ENCODE measurements at regions not wholly inside any gene's neighbourhood (a gene's known extent, or its start where the extent isn't known, plus 50 kb on each side); places are given as distances from the start of the nearest gene placed in this dataset.
A peak's percentile ranks its signal among the peaks of the same experiment; 100 is the strongest.

DNA sequence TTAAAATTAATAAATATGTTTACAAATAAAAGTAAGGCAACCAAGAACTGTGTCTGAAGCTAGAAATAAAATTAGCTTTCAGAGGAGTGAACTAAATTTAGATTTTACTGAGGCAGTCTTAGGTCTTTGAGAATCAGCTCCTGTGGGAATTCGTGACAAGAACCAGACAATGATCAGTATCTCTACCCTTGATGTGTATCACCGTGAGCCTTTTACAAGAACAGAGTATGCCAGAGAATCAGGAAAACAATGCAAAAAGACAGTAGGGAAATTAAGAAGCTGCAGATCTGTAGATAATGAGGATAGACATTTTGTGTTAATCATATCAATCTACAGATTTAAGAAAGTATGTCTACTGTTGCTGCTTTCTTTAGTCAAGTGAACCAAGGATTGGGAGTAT lies 351.0 kb downstream of the COL11A1 start:
- TF ChIP-seq, protein P1, sequence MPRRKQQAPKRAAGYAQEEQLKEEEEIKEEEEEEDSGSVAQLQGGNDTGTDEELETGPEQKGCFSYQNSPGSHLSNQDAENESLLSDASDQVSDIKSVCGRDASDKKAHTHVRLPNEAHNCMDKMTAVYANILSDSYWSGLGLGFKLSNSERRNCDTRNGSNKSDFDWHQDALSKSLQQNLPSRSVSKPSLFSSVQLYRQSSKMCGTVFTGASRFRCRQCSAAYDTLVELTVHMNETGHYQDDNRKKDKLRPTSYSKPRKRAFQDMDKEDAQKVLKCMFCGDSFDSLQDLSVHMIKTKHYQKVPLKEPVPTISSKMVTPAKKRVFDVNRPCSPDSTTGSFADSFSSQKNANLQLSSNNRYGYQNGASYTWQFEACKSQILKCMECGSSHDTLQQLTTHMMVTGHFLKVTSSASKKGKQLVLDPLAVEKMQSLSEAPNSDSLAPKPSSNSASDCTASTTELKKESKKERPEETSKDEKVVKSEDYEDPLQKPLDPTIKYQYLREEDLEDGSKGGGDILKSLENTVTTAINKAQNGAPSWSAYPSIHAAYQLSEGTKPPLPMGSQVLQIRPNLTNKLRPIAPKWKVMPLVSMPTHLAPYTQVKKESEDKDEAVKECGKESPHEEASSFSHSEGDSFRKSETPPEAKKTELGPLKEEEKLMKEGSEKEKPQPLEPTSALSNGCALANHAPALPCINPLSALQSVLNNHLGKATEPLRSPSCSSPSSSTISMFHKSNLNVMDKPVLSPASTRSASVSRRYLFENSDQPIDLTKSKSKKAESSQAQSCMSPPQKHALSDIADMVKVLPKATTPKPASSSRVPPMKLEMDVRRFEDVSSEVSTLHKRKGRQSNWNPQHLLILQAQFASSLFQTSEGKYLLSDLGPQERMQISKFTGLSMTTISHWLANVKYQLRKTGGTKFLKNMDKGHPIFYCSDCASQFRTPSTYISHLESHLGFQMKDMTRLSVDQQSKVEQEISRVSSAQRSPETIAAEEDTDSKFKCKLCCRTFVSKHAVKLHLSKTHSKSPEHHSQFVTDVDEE (CRISPR knock-in tag; IDR thresholded peaks at IDR 0.05) = peak; percentile 44; the same call in 1 of the 2 replicates
- TF ChIP-seq, protein P2, sequence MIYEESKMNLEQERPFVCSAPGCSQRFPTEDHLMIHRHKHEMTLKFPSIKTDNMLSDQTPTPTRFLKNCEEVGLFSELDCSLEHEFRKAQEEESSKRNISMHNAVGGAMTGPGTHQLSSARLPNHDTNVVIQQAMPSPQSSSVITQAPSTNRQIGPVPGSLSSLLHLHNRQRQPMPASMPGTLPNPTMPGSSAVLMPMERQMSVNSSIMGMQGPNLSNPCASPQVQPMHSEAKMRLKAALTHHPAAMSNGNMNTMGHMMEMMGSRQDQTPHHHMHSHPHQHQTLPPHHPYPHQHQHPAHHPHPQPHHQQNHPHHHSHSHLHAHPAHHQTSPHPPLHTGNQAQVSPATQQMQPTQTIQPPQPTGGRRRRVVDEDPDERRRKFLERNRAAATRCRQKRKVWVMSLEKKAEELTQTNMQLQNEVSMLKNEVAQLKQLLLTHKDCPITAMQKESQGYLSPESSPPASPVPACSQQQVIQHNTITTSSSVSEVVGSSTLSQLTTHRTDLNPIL (CRISPR knock-in tag; IDR thresholded peaks at IDR 0.05; ENCODE audit: low read depth) = no peak
- TF ChIP-seq TCF4 (CRISPR knock-in tag; IDR thresholded peaks at IDR 0.05; ENCODE audit: borderline replicate concordance) (peak; percentile 76), ISL1 (CRISPR knock-in tag; IDR thresholded peaks at IDR 0.05) (peak; percentile 55)
- ATAC-seq = peak; percentile 52; the same call in 2 of the 3 replicates

DNA sequence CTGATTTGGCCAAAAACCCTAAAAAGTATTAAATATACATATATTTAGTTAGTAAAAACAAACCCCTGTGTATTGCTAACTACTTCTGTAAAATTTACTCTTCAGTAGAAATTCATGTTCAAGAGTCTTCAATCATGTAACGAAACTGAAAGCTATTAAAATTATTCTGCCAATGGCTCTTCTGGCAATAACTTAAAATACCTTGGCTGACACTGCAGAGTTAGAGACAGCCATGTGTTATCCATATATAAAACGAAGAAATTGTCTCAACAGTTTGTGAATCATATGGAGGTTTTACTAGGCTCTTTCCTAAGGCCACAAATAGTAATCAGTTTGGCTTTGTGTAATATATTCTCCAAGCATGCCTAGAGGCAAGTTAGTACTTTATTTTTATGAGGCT lies 357.2 kb downstream of the COL11A1 start:
- ATAC-seq = no peak
- TF ChIP-seq ZC3H10 (CRISPR knock-in tag; IDR thresholded peaks at IDR 0.05) = no peak
- TF ChIP-seq ZFP30 (CRISPR knock-in tag; IDR thresholded peaks at IDR 0.05) = no peak
- no peak for TF ChIP-seq OSR1 (CRISPR knock-in tag; IDR thresholded peaks at IDR 0.05)
- TF ChIP-seq, protein P2 (CRISPR knock-in tag; IDR thresholded peaks at IDR 0.05; ENCODE audit: low read depth) = no peak
- no peak for TF ChIP-seq TOX (CRISPR knock-in tag; IDR thresholded peaks at IDR 0.05; ENCODE audit: borderline replicate concordance)
- TF ChIP-seq BACH2 (CRISPR knock-in tag; IDR thresholded peaks at IDR 0.05; ENCODE audit: borderline replicate concordance) = no peak
- TF ChIP-seq GLIS3 (CRISPR knock-in tag; IDR thresholded peaks at IDR 0.05) = no peak
- TF ChIP-seq, protein P1 (CRISPR knock-in tag; IDR thresholded peaks at IDR 0.05) = no peak
- no peak for TF ChIP-seq RARB (CRISPR knock-in tag; IDR thresholded peaks at IDR 0.05)
- no peak for TF ChIP-seq PPARA (CRISPR knock-in tag; IDR thresholded peaks at IDR 0.05; ENCODE audit: borderline replicate concordance)
- no peak for TF ChIP-seq ISL1 (CRISPR knock-in tag; IDR thresholded peaks at IDR 0.05)
- TF ChIP-seq ZNF565 (CRISPR knock-in tag; conservative IDR thresholded peaks at IDR 0.05; ENCODE audit: low read depth) = no peak
- no peak for TF ChIP-seq ZNF70 (CRISPR knock-in tag; IDR thresholded peaks at IDR 0.05)
- TF ChIP-seq TCF4 (CRISPR knock-in tag; IDR thresholded peaks at IDR 0.05; ENCODE audit: borderline replicate concordance) = no peak
- no peak for TF ChIP-seq SNAI2 (CRISPR knock-in tag; IDR thresholded peaks at IDR 0.05)
- TF ChIP-seq, protein P3, sequence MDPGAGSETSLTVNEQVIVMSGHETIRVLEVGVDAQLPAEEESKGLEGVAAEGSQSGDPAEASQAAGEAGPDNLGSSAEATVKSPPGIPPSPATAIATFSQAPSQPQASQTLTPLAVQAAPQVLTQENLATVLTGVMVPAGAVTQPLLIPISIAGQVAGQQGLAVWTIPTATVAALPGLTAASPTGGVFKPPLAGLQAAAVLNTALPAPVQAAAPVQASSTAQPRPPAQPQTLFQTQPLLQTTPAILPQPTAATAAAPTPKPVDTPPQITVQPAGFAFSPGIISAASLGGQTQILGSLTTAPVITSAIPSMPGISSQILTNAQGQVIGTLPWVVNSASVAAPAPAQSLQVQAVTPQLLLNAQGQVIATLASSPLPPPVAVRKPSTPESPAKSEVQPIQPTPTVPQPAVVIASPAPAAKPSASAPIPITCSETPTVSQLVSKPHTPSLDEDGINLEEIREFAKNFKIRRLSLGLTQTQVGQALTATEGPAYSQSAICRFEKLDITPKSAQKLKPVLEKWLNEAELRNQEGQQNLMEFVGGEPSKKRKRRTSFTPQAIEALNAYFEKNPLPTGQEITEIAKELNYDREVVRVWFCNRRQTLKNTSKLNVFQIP (CRISPR knock-in tag; IDR thresholded peaks at IDR 0.05; ENCODE audit: borderline replicate concordance, low read depth) = no peak

DNA sequence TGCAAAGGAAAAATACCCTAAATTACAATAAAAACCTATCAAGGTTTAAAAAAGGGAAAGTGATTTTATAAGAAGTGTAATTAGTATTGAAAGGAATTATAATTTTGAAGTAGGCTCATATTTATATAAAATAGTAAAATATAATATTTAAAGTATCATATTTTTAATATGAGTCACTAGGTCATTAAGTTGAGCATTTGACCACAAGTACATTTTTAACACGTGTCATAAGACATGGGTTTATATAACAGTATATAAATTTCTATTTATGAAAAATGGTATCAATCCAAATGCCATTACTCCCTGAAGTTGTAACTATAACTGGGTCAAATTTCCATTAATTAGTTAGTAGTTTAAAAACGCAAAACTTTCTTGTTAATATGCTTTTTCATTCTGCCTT lies 365.9 kb downstream of the COL11A1 start:
- TF ChIP-seq ZC3H10 (CRISPR knock-in tag; IDR thresholded peaks at IDR 0.05) = no peak
- no peak for ATAC-seq

DNA sequence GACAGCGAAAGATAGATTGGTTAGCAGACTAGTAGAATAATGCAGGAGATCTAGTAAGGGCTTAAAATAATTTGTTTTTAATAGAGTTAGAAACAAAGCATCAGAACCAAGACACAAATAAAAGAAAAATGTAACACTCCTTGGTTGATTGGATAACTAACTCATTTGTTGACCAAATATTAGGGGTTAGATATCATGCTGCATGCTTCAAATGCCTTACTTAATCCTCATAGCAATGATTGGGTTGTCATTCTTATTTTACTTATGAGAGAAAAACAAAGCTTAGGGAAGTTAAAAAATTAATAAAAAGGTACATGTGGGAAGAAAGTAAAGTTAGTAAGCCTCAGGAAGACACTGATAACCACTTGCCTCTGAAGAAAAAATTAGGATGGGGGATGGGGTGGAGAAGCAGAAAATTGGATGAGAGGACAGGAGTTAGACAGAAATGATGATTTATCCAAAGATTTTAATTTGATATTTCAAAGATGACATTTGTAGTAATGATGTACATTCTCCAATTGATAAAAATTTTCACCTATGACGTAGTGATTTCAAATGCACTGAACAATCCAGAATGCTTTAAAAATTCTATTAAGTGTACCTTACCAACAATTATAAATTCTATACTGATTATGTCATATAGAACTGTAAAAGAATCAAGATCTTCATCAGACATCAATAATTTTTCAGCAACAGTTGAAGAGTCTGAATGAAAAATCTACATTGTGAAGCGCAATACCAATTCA lies 374.7 kb downstream of the COL11A1 start:
- no peak for ATAC-seq
- TF ChIP-seq, protein P1 (CRISPR knock-in tag; IDR thresholded peaks at IDR 0.05) = no peak
- TF ChIP-seq GLIS3 (CRISPR knock-in tag; IDR thresholded peaks at IDR 0.05) (no peak), TOX (CRISPR knock-in tag; IDR thresholded peaks at IDR 0.05; ENCODE audit: borderline replicate concordance) (no peak), TCF4 (CRISPR knock-in tag; IDR thresholded peaks at IDR 0.05; ENCODE audit: borderline replicate concordance) (no peak), ZFP30 (CRISPR knock-in tag; IDR thresholded peaks at IDR 0.05) (no peak)
- TF ChIP-seq, protein P4, sequence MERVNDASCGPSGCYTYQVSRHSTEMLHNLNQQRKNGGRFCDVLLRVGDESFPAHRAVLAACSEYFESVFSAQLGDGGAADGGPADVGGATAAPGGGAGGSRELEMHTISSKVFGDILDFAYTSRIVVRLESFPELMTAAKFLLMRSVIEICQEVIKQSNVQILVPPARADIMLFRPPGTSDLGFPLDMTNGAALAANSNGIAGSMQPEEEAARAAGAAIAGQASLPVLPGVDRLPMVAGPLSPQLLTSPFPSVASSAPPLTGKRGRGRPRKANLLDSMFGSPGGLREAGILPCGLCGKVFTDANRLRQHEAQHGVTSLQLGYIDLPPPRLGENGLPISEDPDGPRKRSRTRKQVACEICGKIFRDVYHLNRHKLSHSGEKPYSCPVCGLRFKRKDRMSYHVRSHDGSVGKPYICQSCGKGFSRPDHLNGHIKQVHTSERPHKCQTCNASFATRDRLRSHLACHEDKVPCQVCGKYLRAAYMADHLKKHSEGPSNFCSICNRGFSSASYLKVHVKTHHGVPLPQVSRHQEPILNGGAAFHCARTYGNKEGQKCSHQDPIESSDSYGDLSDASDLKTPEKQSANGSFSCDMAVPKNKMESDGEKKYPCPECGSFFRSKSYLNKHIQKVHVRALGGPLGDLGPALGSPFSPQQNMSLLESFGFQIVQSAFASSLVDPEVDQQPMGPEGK (CRISPR knock-in tag; IDR thresholded peaks at IDR 0.05; ENCODE audit: borderline replicate concordance) = no peak

Data from SK-N-SH treated with all-trans-retinoic acid at 6 μM for 48 hours (cell line).